HFFc6 (cell line): ENCODE measurements at regions not wholly inside any gene's neighbourhood (a gene's known extent, or its start where the extent isn't known, plus 50 kb on each side); places are given as distances from the start of the nearest gene placed in this dataset.

ENCODE experiments used
- DNase-seq: peaks from one replicate; pipeline ENCODE4 v3.0.0-alpha.2; 2018
- H3K27ac Mint-ChIP-seq: 2 replicates; pipeline ENCODE4 v1.8.0; 2020; ENCODE audit warnings: mild to moderate bottlenecking, mixed read lengths
- H3K27me3 Mint-ChIP-seq: 2 replicates; pipeline ENCODE4 v1.8.0; 2021; ENCODE audit warnings: mild to moderate bottlenecking, moderate library complexity, mixed read lengths; ENCODE audit not compliant: insufficient read depth
- H3K36me3 Mint-ChIP-seq: 2 replicates; pipeline ENCODE4 v1.8.0; 2021; ENCODE audit warnings: low read depth, mixed read lengths
- H3K4me1 Mint-ChIP-seq: 2 replicates; pipeline ENCODE4 v1.8.0; 2020; ENCODE audit warnings: low read depth, mixed read lengths
- H3K4me3 Mint-ChIP-seq: 2 replicates; pipeline ENCODE4 v1.8.0; 2020; ENCODE audit warnings: mild to moderate bottlenecking, moderate library complexity, mixed read lengths
- H3K9me3 Mint-ChIP-seq: 2 replicates; pipeline ENCODE4 v1.8.0; 2020; ENCODE audit warnings: mild to moderate bottlenecking, mixed read lengths
- CTCF ChIP-seq: fragments of 200-600 bp; sonication (generic); IDR thresholded peaks from 2 replicates; pipeline ENCODE4 v1.5.0; 2021; ENCODE audit warnings: antibody characterized with exemption, mild to moderate bottlenecking

GRCh38 chr15:58282060-58282708 lies 144.0 kb downstream of the AQP9 start:
- Mint-ChIP-seq H3K9me3 (no peaks in the 10 kb centered on the region), H3K4me1 (no peaks in the 10 kb centered on the region), H3K27me3 (peaks cover 12% of the 10 kb centered on the region), H3K36me3 (no peaks in the 10 kb centered on the region), H3K4me3 (no peak overlapping the region), H3K27ac (no peak overlapping the region)
- TF ChIP-seq CTCF = no peak
- DNase-seq = no peak

GRCh38 chr15:58283302-58283701 lies 145.1 kb downstream of the AQP9 start:
- no peak overlapping the region for H3K27ac Mint-ChIP-seq
- H3K27me3 Mint-ChIP-seq = peaks cover 12% of the 10 kb centered on the region
- no peak for TF ChIP-seq CTCF
- H3K9me3 Mint-ChIP-seq = no peaks in the 10 kb centered on the region
- H3K36me3 Mint-ChIP-seq = no peaks in the 10 kb centered on the region
- no peaks in the 10 kb centered on the region for H3K4me1 Mint-ChIP-seq
- DNase-seq = no peak
- H3K4me3 Mint-ChIP-seq = no peak overlapping the region

GRCh38 chr15:58284293-58284692 lies 146.1 kb downstream of the AQP9 start:
- TF ChIP-seq CTCF = no peak
- DNase-seq = no peak
- peaks cover 12% of the 10 kb centered on the region for H3K27me3 Mint-ChIP-seq
- H3K4me3 Mint-ChIP-seq = no peak overlapping the region
- H3K27ac Mint-ChIP-seq = no peak overlapping the region
- H3K36me3 Mint-ChIP-seq = no peaks in the 10 kb centered on the region
- no peaks in the 10 kb centered on the region for H3K4me1 Mint-ChIP-seq
- no peaks in the 10 kb centered on the region for H3K9me3 Mint-ChIP-seq

- H3K4me3 Mint-ChIP-seq = no peak overlapping the region
- H3K36me3 Mint-ChIP-seq = no peaks in the 10 kb centered on the region
- no peak overlapping the region for H3K27ac Mint-ChIP-seq
- peaks cover 12% of the 10 kb centered on the region for H3K27me3 Mint-ChIP-seq
- no peak for DNase-seq
- no peaks in the 10 kb centered on the region for H3K4me1 Mint-ChIP-seq
- no peaks in the 10 kb centered on the region for H3K9me3 Mint-ChIP-seq
- no peak for TF ChIP-seq CTCF
These were observed 146.4 kb upstream of the LIPC start for GRCh38 chr15:58285212-58285920.

GRCh38 chr15:58285921-58286278 lies 145.9 kb upstream of the LIPC start:
- H3K36me3 Mint-ChIP-seq = no peaks in the 10 kb centered on the region
- H3K27ac Mint-ChIP-seq = no peak overlapping the region
- no peaks in the 10 kb centered on the region for H3K9me3 Mint-ChIP-seq
- H3K4me1 Mint-ChIP-seq = no peaks in the 10 kb centered on the region
- H3K27me3 Mint-ChIP-seq = peaks cover 12% of the 10 kb centered on the region
- no peak for TF ChIP-seq CTCF
- no peak for DNase-seq
- H3K4me3 Mint-ChIP-seq = no peak overlapping the region
